ENCODE measurements at regions not wholly inside any gene's neighbourhood (a gene's known extent, or its start where the extent isn't known, plus 50 kb on each side); places are given as distances from the start of the nearest gene placed in this dataset.

GRCh38 chr16:64425381-64425780 is 696.5 kb downstream of the CDH11 start:
- H3K4me3 ChIP-seq (ENCODE audit: low read length), result no peak overlapping the region
- H3K4me1 ChIP-seq (ENCODE audit: control insufficient read depth, insufficient read depth, low read length), result peaks cover 12% of the 10 kb centered on the region
- no peak overlapping the region for H3K4me2 ChIP-seq (ENCODE audit: low read length)
- no peak overlapping the region for H3K9ac ChIP-seq (ENCODE audit: low read depth, low read length)
- no peaks in the 10 kb centered on the region for H3K36me3 ChIP-seq (ENCODE audit: insufficient read depth, low read length)
- H3K27me3 ChIP-seq (ENCODE audit: control insufficient read depth, insufficient read depth, low read length), result no peaks in the 10 kb centered on the region
- H3K9me3 ChIP-seq (replicated peaks; ENCODE audit: low read length), result no peaks in the 10 kb centered on the region

GRCh38 chr16:64422259-64422658 is 699.6 kb downstream of the CDH11 start:
- no peaks in the 10 kb centered on the region for H3K9me3 ChIP-seq (replicated peaks; ENCODE audit: low read length)
- no peak overlapping the region for H3K4me3 ChIP-seq (ENCODE audit: low read length)
- H3K4me1 ChIP-seq (ENCODE audit: control insufficient read depth, insufficient read depth, low read length), result peaks cover 12% of the 10 kb centered on the region
- no peaks in the 10 kb centered on the region for H3K27me3 ChIP-seq (ENCODE audit: control insufficient read depth, insufficient read depth, low read length)
- no peaks in the 10 kb centered on the region for H3K36me3 ChIP-seq (ENCODE audit: insufficient read depth, low read length)
- no peak overlapping the region for H3K9ac ChIP-seq (ENCODE audit: low read depth, low read length)
- no peak overlapping the region for H3K4me2 ChIP-seq (ENCODE audit: low read length)

- no peak overlapping the region for H3K4me3 ChIP-seq (ENCODE audit: low read length)
- no peaks in the 10 kb centered on the region for H3K36me3 ChIP-seq (ENCODE audit: insufficient read depth, low read length)
- peaks cover 18% of the 10 kb centered on the region for H3K4me1 ChIP-seq (ENCODE audit: control insufficient read depth, insufficient read depth, low read length)
- H3K27me3 ChIP-seq (ENCODE audit: control insufficient read depth, insufficient read depth, low read length), result no peaks in the 10 kb centered on the region
- no peak overlapping the region for H3K4me2 ChIP-seq (ENCODE audit: low read length)
- no peaks in the 10 kb centered on the region for H3K9me3 ChIP-seq (replicated peaks; ENCODE audit: low read length)
- H3K9ac ChIP-seq (ENCODE audit: low read depth, low read length), result no peak overlapping the region
Measured at GRCh38 chr16:64421515-64421914, 700.3 kb downstream of the CDH11 start.

GRCh38 chr16:64419832-64420231 is 702.0 kb downstream of the CDH11 start:
- Histone ChIP-seq H3K27me3 (ENCODE audit: control insufficient read depth, insufficient read depth, low read length) (no peaks in the 10 kb centered on the region), H3K4me3 (ENCODE audit: low read length) (no peak overlapping the region), H3K9me3 (replicated peaks; ENCODE audit: low read length) (no peaks in the 10 kb centered on the region), H3K4me2 (ENCODE audit: low read length) (no peak overlapping the region), H3K9ac (ENCODE audit: low read depth, low read length) (no peak overlapping the region), H3K36me3 (ENCODE audit: insufficient read depth, low read length) (no peaks in the 10 kb centered on the region), H3K4me1 (ENCODE audit: control insufficient read depth, insufficient read depth, low read length) (peaks cover 27% of the 10 kb centered on the region)

GRCh38 chr16:64417711-64418227 is 704.1 kb downstream of the CDH11 start:
- no peak overlapping the region for H3K4me3 ChIP-seq (ENCODE audit: low read length)
- H3K9ac ChIP-seq (ENCODE audit: low read depth, low read length), result peak overlapping the region; percentile 2
- no peaks in the 10 kb centered on the region for H3K9me3 ChIP-seq (replicated peaks; ENCODE audit: low read length)
- H3K4me2 ChIP-seq (ENCODE audit: low read length), result peak overlapping the region; percentile 5
- peaks cover 41% of the 10 kb centered on the region for H3K4me1 ChIP-seq (ENCODE audit: control insufficient read depth, insufficient read depth, low read length)
- H3K27me3 ChIP-seq (ENCODE audit: control insufficient read depth, insufficient read depth, low read length), result no peaks in the 10 kb centered on the region
- no peaks in the 10 kb centered on the region for H3K36me3 ChIP-seq (ENCODE audit: insufficient read depth, low read length)

- Histone ChIP-seq H3K27me3 (ENCODE audit: control insufficient read depth, insufficient read depth, low read length) (no peaks in the 10 kb centered on the region), H3K4me1 (ENCODE audit: control insufficient read depth, insufficient read depth, low read length) (peaks cover 44% of the 10 kb centered on the region), H3K9me3 (replicated peaks; ENCODE audit: low read length) (no peaks in the 10 kb centered on the region), H3K4me2 (ENCODE audit: low read length) (peak overlapping the region; percentile 83), H3K9ac (ENCODE audit: low read depth, low read length) (peak overlapping the region; percentile 62), H3K4me3 (ENCODE audit: low read length) (peak overlapping the region; percentile 61), H3K36me3 (ENCODE audit: insufficient read depth, low read length) (no peaks in the 10 kb centered on the region)
Measured at GRCh38 chr16:64416216-64417005, 705.5 kb downstream of the CDH11 start.

GRCh38 chr16:64412578-64413280 is 709.1 kb downstream of the CDH11 start:
- H3K9ac ChIP-seq (ENCODE audit: low read depth, low read length), result no peak overlapping the region
- H3K4me2 ChIP-seq (ENCODE audit: low read length), result peak overlapping the region; percentile 52
- no peaks in the 10 kb centered on the region for H3K36me3 ChIP-seq (ENCODE audit: insufficient read depth, low read length)
- no peak overlapping the region for H3K4me3 ChIP-seq (ENCODE audit: low read length)
- peaks cover 41% of the 10 kb centered on the region for H3K4me1 ChIP-seq (ENCODE audit: control insufficient read depth, insufficient read depth, low read length)
- no peaks in the 10 kb centered on the region for H3K27me3 ChIP-seq (ENCODE audit: control insufficient read depth, insufficient read depth, low read length)
- no peaks in the 10 kb centered on the region for H3K9me3 ChIP-seq (replicated peaks; ENCODE audit: low read length)

GRCh38 chr16:64410306-64410705 is 711.6 kb downstream of the CDH11 start:
- no peaks in the 10 kb centered on the region for H3K9me3 ChIP-seq (replicated peaks; ENCODE audit: low read length)
- no peaks in the 10 kb centered on the region for H3K36me3 ChIP-seq (ENCODE audit: insufficient read depth, low read length)
- no peak overlapping the region for H3K4me2 ChIP-seq (ENCODE audit: low read length)
- H3K4me1 ChIP-seq (ENCODE audit: control insufficient read depth, insufficient read depth, low read length), result peaks cover 22% of the 10 kb centered on the region
- H3K9ac ChIP-seq (ENCODE audit: low read depth, low read length), result no peak overlapping the region
- no peak overlapping the region for H3K4me3 ChIP-seq (ENCODE audit: low read length)
- no peaks in the 10 kb centered on the region for H3K27me3 ChIP-seq (ENCODE audit: control insufficient read depth, insufficient read depth, low read length)

GRCh38 chr16:64409783-64410210 is 712.1 kb downstream of the CDH11 start:
- H3K9me3 ChIP-seq (replicated peaks; ENCODE audit: low read length), result no peaks in the 10 kb centered on the region
- no peaks in the 10 kb centered on the region for H3K36me3 ChIP-seq (ENCODE audit: insufficient read depth, low read length)
- H3K4me1 ChIP-seq (ENCODE audit: control insufficient read depth, insufficient read depth, low read length), result peaks cover 22% of the 10 kb centered on the region
- no peak overlapping the region for H3K4me2 ChIP-seq (ENCODE audit: low read length)
- H3K4me3 ChIP-seq (ENCODE audit: low read length), result no peak overlapping the region
- H3K9ac ChIP-seq (ENCODE audit: low read depth, low read length), result no peak overlapping the region
- no peaks in the 10 kb centered on the region for H3K27me3 ChIP-seq (ENCODE audit: control insufficient read depth, insufficient read depth, low read length)

- Histone ChIP-seq H3K4me1 (ENCODE audit: control insufficient read depth, insufficient read depth, low read length) (peaks cover 16% of the 10 kb centered on the region), H3K4me2 (ENCODE audit: low read length) (no peak overlapping the region), H3K36me3 (ENCODE audit: insufficient read depth, low read length) (no peaks in the 10 kb centered on the region), H3K9me3 (replicated peaks; ENCODE audit: low read length) (no peaks in the 10 kb centered on the region), H3K27me3 (ENCODE audit: control insufficient read depth, insufficient read depth, low read length) (no peaks in the 10 kb centered on the region), H3K4me3 (ENCODE audit: low read length) (no peak overlapping the region), H3K9ac (ENCODE audit: low read depth, low read length) (no peak overlapping the region)
Measured at GRCh38 chr16:64408699-64409098, 713.2 kb downstream of the CDH11 start.

- H3K9me3 ChIP-seq (replicated peaks; ENCODE audit: low read length), result no peaks in the 10 kb centered on the region
- H3K27me3 ChIP-seq (ENCODE audit: control insufficient read depth, insufficient read depth, low read length), result no peaks in the 10 kb centered on the region
- H3K36me3 ChIP-seq (ENCODE audit: insufficient read depth, low read length), result no peaks in the 10 kb centered on the region
- no peak overlapping the region for H3K4me2 ChIP-seq (ENCODE audit: low read length)
- no peak overlapping the region for H3K4me3 ChIP-seq (ENCODE audit: low read length)
- H3K4me1 ChIP-seq (ENCODE audit: control insufficient read depth, insufficient read depth, low read length), result peaks cover 5% of the 10 kb centered on the region
- H3K9ac ChIP-seq (ENCODE audit: low read depth, low read length), result no peak overlapping the region
Measured at GRCh38 chr16:64406770-64407181, 715.1 kb downstream of the CDH11 start.
